ENCODE measurements at regions not wholly inside any gene's neighbourhood (a gene's known extent, or its start where the extent isn't known, plus 50 kb on each side); places are given as distances from the start of the nearest gene placed in this dataset.

DNA sequence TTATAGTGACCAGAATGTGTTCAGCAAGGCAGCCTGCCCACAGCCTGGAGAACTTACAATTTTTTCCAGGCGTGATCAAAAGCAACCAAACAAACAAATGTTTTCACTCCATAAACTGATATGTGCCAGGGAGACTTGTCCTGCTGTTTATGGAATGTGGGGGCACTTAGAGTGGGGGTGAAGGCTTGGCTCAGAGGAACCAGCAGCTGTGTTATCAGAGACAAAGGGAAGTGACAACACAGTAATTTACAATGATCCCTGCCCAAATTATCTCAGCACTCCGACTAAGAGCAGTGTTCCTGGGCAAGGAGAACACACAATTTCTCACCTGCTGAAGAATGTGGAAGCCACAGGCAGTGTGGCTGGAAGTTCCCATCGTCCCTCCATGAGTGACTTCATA is 429.1 kb upstream of the IRX4 start:
- Histone ChIP-seq H3K4me3 (ENCODE audit: low read depth, low read length) (no peak overlapping the region), H3K27ac (ENCODE audit: low read depth, low read length) (no peak overlapping the region), H3K27me3 (ENCODE audit: control insufficient read depth, insufficient read depth, low read length) (no peaks in the 10 kb centered on the region), H3K9me3 (ENCODE audit: control insufficient read depth, insufficient read depth, low read length) (peaks cover 45% of the 10 kb centered on the region)
- ChIA-PET CTCF (interaction anchor here (0.7 kb wide), 1 partner anchor 239 kb away, joined by 3 read pairs; no protein-coding TSS in a partner anchor), POLR2A (no interaction called here)
- no peak for DNase-seq (ENCODE audit: low read depth, low spot score)
- TF ChIP-seq CTCF (IDR thresholded peaks at IDR 0.05; ENCODE audit: low read depth, low read length), result no peak

DNA sequence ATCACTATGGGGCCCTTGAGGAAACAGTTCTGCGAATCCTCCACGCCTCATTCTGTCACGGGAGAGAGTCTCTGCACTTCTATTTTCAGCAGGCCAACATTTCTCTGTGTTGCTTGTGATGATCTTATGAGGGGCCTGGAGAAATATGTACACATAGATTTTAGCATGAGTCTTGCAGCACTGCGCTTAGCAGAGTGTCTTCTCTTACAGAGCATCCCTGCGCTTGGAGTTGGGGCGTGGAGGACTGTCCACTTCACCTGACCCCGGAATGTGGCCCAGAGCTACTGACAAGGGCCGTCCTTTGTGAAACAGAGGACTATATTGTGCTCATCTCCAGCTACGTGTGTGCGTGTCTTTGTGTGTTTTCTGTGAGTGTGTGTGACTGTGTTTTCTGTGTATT is 428.2 kb upstream of the IRX4 start:
- no peak for DNase-seq (ENCODE audit: low read depth, low spot score)
- Histone ChIP-seq H3K4me3 (ENCODE audit: low read depth, low read length) (no peak overlapping the region), H3K27me3 (ENCODE audit: control insufficient read depth, insufficient read depth, low read length) (no peaks in the 10 kb centered on the region), H3K27ac (ENCODE audit: low read depth, low read length) (no peak overlapping the region), H3K9me3 (ENCODE audit: control insufficient read depth, insufficient read depth, low read length) (peaks cover 47% of the 10 kb centered on the region)
- TF ChIP-seq CTCF (IDR thresholded peaks at IDR 0.05; ENCODE audit: low read depth, low read length), result no peak
- CTCF ChIA-PET, result no interaction called here
- POLR2A ChIA-PET, result no interaction called here

DNA sequence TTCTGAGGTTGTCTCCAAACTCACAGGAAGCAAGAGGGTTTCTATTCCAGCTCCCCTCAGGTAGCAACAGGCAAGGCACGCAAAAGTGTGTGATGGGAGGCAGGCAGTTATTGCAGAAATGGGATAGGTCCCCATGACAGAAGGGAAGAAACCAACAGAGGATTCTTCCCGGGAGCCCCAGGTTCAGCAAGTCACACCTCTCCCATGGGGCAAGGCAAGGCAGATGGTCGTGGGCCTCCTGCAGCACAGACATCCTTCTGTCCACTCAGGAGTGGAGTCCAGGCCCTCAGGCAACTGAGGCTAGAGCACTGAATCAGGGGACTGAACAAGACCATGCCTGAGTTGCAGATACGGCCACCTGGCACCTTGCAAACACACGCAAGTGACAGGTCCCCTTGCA is 424.9 kb upstream of the IRX4 start:
- peaks cover 51% of the 10 kb centered on the region for H3K9me3 ChIP-seq (ENCODE audit: control insufficient read depth, insufficient read depth, low read length)
- no peak for DNase-seq (ENCODE audit: low read depth, low spot score)
- CTCF ChIA-PET, result no interaction called here
- H3K27me3 ChIP-seq (ENCODE audit: control insufficient read depth, insufficient read depth, low read length), result no peaks in the 10 kb centered on the region
- POLR2A ChIA-PET, result no interaction called here
- H3K4me3 ChIP-seq (ENCODE audit: low read depth, low read length), result no peak overlapping the region
- TF ChIP-seq CTCF (IDR thresholded peaks at IDR 0.05; ENCODE audit: low read depth, low read length), result no peak
- no peak overlapping the region for H3K27ac ChIP-seq (ENCODE audit: low read depth, low read length)

DNA sequence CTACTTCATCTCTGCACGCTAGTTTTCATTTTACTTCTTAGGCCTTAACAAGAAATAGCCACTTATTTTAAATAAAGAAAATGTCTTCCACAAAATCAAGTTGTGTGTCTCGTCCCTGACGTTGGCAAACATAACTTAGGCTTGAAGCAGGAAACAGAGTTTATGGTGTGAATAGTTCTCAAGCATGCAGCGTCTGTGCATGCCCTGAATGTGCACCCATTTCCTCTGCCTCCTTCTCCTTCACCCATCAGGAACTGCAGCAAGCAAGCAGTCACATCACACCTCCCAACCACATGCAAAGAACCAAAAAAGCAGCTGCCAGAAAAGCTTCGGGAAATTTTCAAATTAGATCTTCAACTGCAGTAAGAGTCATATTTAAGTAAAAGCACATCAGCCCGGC is 424.0 kb upstream of the IRX4 start:
- POLR2A ChIA-PET, result no interaction called here
- Histone ChIP-seq H3K4me3 (ENCODE audit: low read depth, low read length) (no peak overlapping the region), H3K27me3 (ENCODE audit: control insufficient read depth, insufficient read depth, low read length) (no peaks in the 10 kb centered on the region), H3K9me3 (ENCODE audit: control insufficient read depth, insufficient read depth, low read length) (peaks cover 59% of the 10 kb centered on the region), H3K27ac (ENCODE audit: low read depth, low read length) (no peak overlapping the region)
- CTCF ChIA-PET, result no interaction called here
- no peak for DNase-seq (ENCODE audit: low read depth, low spot score)
- TF ChIP-seq CTCF (IDR thresholded peaks at IDR 0.05; ENCODE audit: low read depth, low read length), result no peak

GRCh38 chr5:2303431-2304100 is 420.8 kb upstream of the IRX4 start:
- CTCF ChIA-PET, result no interaction called here
- POLR2A ChIA-PET, result no interaction called here
- DNase-seq (ENCODE audit: low read depth, low spot score), result no peak
- Histone ChIP-seq H3K27ac (ENCODE audit: low read depth, low read length) (no peak overlapping the region), H3K9me3 (ENCODE audit: control insufficient read depth, insufficient read depth, low read length) (peaks cover 68% of the 10 kb centered on the region), H3K4me3 (ENCODE audit: low read depth, low read length) (no peak overlapping the region), H3K27me3 (ENCODE audit: control insufficient read depth, insufficient read depth, low read length) (no peaks in the 10 kb centered on the region)
- TF ChIP-seq CTCF (IDR thresholded peaks at IDR 0.05; ENCODE audit: low read depth, low read length), result no peak
